NCI-H526 (cell line): ENCODE measurements at regions not wholly inside any gene's neighbourhood (a gene's known extent, or its start where the extent isn't known, plus 50 kb on each side); places are given as distances from the start of the nearest gene placed in this dataset.
"Not testable (repeated sequence)": the region's sequence is repeated elsewhere in the genome, so short reads cannot be mapped to it uniquely, and the experiment has no call there.

Experiments
- DNase-seq, 2 experiments: peaks; one replicate each; lab custom pipeline; 2025; lab: John Stamatoyannopoulos, UW

GRCh38 chr1:234918181-234918841, 210.3 kb downstream of the TOMM20 start:
- DNase-seq = no peak

DNA sequence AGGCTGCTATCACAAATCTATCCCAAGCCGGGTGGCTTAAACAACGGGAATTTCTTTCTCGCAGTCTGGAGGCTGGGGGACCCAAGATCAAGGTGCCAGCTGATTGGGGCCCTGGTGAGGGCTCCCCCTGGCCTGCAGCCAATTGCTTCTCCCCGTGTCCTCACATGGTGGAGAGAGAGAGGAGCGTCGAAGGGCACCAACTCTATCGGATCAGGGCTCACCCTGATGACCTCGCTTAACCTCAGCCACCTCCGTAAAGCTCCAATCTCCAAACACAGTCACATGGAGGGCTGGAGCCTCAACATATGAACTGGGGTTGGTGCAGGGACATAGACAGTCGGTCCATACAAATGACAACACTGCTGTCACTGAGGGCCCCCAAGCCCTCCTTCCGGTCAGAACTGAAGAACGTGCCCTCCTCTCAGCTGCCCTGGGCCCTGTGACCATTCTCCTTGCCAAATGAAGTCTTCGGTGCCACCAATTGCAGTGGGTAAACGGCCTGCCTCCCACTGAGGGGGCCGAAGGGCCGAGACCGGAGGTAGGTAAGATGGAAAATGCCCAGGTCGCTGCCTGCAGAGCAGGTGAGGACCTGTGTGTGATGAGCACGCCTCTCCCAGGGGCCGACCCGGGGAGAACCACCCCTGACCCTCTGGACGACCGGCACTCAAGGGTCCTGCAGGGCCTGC, 211.0 kb downstream of the TOMM20 start:
- DNase-seq = no peak

DNA sequence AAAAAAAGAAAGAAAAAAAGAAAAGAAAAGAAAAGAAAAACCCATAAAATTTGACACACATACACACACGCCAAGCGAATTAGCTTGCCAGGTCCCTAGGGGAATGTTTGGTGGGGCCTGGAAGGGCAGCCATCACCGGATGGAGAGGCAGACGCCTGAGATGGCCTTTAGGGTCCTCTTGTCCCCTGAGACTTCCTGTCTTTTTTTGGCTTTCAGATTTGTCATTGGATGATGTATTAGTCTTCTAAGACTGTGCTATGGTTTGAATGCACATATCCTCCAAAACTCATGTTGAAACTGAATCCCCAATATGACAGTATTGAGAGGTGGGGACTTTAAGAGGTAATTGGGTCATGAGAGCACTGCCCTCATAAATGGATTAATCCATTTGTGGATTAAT, 211.8 kb downstream of the TOMM20 start:
- no peak for DNase-seq

GRCh38 chr1:234915924-234916675, 212.5 kb downstream of the TOMM20 start:
- DNase-seq = peak; percentile 64 to 65

DNA sequence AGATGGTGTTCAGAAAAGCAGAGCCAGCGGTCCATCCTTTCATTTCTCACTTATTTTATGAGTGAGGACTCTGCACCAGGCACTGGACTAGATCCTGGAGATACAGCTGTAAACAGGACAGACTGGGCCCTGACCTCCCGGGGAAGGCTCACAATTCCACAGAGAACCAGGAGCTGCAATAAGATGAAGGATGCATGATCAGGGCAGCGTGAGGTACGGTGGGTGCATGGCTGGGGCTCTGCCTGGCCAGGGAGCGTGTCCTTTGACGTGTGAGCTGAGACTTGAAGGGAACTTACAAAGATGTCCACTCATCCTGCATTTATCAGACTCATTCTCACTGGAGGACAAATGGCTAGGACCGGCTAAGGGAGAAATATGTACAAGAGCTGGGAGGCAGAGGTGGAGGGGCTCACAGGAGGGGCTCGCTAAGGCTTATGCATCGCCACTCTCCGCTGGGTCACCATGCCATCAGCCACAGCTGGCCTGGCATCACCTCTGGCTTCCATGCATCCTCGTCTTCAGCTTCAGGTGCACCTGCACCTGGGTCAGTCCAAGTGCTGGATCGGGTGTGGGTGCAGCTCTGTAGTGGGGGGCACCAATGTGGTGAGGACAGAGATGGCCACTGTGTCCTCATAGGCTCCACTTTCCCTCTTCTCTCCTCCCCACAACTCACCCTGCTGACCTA, 213.9 kb downstream of the TOMM20 start:
- DNase-seq = no peak

DNA sequence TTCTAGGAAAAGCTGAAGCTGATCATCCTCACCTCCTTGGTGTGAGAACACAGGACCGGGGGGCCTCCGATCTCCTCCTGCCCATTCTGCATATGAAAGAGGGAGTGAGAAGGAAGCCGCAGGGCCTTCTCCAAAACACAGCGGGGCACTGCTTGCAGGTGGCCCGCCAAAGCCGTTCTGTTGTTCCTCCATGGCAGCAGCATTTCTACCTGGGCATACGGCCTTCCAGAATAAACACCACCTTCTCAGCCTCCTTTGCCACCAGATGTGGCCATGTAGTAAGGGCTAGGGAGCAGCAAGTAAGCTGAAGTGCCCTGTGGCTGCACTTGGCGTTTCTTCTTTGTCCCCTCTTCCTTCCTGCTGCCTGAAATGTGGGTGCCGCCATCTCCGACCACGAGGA, 214.9 kb downstream of the TOMM20 start:
- DNase-seq = no peak

DNA sequence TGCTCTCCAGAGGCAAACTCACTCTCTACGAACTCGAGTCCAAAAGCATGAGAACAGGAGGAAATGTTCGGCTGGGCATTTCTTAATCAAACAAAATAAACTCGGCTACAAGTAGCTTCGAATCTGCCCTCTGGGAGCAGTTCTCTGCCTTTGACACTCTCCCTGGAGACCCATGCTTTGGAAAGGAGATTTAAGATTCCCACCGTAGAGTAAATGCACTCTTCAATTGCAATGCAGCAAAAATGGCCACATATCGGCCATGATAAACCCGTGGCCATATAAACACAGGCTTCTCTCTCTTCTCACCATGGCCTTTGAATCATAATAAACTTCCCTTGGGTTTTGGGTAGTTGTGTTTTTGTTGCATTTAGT, 215.4 kb downstream of the TOMM20 start:
- DNase-seq = no peak

DNA sequence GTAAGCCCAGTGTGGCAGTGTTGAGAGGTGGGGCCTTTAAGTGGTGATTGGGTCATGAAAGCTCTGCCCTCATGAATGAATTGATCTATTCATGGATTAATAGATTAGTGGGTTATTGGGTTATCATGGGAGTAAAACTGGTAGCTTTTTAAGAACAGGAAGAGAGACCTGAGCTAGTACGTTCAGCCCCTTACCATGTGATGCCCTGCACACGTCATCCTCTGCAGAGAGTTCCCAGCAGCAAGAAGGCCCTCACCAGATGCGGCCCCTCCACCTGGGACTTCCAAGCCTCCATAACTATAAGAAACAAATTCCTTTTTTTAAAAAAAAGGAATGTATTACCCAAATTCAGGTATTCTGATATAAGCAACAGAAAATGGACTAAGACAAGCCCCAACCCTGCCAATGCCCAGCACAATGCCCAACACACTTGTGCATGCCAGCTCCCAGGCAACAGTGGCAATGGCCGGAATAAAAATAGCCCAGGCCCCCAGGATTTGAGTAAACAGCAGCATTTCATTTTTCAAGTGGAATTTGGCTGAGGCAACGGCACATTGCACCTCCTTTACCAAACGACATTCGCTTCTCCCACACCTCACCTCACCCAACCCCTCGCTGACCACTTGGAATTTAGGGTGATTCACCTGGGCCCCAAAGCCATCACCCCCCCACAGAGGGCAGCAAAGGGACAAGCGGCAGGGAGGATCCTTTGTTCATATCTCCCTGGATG, 215.9 kb downstream of the TOMM20 start:
- no peak for DNase-seq

GRCh38 chr1:234911787-234912186, 216.8 kb downstream of the TOMM20 start:
- DNase-seq = no peak

DNA sequence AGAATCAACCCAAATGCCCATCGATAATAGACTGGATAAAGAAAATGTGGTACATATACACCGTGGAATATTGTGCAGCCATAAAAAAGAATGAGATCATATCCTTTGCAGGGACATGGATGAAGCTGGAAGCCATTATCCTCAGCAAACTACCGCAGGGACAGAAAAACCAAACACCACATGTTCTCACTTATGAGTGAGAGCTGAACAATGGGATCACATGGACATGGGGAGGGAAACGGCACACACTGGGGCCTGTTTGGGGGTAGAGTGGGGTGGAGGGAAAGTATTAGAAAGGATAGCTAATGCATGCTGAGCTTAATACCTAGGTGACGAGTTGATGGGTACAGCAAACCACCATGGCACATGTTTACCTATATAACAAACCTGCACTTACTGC, 217.5 kb downstream of the TOMM20 start:
- not testable (repeated sequence) for DNase-seq

- no peak for DNase-seq
Observed at GRCh38 chr1:234909851-234910250, 218.8 kb downstream of the TOMM20 start.

- DNase-seq = no peak
Observed at GRCh38 chr1:234909307-234909810, 219.3 kb downstream of the TOMM20 start.

DNA sequence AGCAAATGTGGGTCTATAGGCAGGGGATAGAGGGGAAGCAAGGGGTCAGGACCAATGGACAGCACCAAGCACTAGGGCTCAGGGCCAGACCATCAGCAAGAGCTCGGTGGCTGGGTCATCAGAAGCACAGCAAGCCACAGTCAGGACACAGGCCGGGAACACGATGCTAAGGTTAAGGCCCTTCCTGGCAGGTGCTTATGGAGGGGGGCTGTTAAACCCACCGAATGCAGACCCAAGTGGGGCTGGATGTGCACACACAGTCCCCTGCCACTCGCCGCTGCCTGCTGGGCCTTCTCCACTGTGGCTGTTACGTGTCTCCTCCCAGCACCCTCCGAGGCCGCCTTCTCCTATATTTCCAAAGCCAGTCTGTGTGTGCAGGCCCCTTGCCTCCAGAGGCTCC, 220.1 kb downstream of the TOMM20 start:
- DNase-seq = no peak

DNA sequence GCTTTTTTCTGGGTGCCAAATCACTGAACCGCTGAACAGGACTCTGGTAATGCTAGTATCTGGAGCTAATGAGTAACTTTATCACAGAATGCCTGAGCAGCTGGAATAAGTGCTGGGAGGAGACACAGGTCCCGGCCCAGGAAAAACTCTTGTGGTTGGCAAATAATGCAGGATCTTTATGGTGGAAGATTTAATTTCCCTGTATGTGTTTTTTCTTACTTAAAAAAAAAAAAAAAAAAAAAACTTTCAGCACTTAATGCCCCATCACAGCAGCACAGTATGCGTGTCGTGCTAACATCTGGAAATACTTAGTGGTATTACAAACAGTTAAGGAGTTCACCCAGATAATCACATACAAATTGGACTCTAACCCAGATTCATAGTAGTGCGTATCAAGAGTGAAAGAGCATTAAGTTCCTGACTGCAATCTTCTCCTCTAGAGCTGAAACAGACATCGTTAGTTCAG, 220.7 kb downstream of the TOMM20 start:
- DNase-seq = no peak

DNA sequence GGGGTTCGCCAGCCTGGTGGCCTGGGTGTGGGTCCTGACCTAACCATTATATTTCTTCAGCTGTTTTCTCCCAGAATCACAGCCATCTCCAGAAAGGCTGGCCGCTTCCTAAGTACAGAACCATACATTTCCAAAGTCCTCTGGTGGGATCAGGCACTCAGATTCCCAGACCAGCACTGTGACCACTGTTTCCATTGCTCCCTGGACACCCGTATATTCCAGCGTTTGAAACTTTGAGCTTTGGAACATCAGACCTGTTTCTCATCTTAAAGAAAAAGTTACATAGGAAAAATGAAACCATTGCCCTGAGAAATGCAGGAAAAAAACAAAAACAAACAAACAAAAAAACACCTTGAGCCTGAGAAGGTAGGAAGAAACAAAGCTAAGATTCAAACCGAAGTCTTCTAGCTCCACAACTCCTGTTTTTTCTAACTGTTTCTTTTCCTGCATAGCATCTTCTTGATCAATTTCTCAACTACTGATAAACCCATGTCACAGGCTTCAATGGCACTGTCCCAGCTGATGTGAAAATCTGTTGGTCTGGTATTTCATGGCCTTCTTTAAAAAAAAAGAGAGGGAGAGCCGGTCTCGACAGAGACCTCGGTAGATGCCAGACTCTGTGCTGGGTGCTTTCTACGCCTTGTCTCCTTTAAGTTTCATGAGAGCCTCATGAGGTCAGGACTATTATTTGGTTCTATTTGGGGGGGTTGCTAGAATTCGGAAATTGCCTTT, 221.3 kb downstream of the TOMM20 start:
- DNase-seq = no peak

DNA sequence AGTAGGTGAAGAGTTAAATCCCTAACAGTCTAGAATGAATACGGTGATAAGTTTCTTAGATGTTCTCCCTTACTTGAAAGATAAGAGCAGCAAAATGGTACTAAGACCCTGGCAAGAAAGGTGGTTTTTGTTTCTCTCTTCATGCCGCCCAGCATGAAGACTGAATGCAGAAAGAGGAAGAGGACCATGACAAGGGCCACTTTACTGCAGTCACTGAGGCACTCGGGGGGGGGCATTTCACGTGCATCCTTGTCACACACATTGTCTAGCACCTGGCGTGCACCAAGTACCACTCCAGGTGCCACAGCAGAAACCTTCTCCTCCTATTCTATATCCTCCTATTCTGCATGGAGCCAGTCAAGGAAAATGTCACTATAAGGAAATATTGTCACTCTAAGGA, 222.0 kb downstream of the TOMM20 start:
- DNase-seq = no peak

DNA sequence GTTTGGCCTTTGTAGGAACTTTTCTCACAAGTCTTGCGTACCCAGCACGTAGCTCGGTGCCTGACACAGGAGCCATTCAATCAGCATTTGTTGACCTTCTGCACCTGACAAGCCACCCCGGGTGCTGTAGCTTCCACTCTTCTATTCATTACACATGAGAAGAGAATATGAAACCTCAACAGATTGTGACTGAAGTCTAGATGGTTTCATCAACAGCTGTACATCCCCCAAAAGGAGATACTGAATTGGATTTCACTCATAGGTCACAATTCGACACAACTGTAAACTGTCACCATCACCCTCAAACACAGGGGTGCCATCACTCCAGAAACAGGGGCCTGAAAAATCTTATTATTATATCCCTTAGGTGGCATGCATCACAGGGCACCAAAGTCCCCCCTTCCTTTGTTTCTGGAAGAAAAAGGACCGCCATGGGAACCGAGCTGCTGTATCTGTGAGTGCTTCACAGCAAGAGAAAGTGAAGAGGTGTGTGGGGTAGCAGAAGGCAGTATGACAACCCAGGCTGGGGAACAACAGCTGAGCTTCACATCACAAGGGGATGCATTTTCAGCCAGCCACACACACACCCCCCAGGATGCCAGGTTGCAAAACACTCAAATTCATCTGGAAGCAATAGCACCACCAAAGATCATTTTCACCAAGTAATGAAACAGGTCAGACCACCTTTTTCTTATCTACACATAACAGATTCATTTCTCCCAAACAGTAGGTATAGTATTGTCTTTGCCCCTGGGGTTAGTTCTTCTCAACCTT, 225.7 kb downstream of the TOMM20 start:
- no peak for DNase-seq

DNA sequence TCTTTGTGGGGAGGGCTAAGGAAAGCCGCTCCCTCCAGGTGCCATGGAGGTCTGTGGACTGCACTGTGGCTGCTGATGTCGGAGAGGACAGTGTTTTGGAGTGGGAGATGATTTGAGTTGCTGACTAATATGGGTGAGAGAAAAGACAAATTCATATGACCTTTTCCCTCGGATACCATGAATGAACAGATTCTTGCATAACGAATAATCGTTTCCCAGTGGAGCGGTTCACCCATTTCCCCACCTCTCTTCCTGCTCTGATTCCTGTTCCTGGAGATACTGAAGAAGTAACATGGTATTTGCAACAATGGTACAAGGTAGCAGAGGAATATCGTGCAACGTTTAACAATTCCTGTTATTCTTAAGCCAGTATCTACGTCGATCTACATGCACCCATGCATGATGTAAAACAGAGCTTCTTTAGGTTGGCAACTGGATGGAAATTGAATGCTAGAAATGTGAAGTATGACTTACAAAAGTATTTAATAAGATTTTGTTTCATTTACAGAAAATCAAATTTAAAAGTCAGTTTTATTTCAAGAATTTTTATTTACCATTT, 227.1 kb downstream of the TOMM20 start:
- no peak for DNase-seq

GRCh38 chr1:234900595-234900994, 228.0 kb downstream of the TOMM20 start:
- DNase-seq = no peak

DNA sequence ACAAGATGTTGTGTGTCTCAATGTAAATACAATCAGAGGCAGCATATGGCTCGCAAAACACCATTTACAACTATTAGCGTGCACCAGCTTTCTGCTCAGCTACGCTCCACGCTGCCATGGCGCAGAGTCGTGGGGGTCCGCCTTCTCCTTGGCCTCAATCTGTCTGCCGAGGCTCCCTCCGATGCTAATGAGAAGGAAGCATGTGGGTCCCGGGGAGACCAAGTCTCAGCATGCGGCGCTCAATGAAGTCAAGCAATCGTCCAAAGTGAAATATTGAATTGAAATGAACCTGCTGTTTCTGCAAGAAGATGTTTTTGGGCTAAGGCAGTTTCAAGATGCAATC, 228.9 kb downstream of the TOMM20 start:
- DNase-seq = no peak
